GM21619 (cell line): ENCODE measurements at regions not wholly inside any gene's neighbourhood (a gene's known extent, or its start where the extent isn't known, plus 50 kb on each side); places are given as distances from the start of the nearest gene placed in this dataset.
A peak's percentile ranks its signal among the peaks of the same experiment; 100 is the strongest.
"Not testable (repeated sequence)": the region's sequence is repeated elsewhere in the genome, so short reads cannot be mapped to it uniquely, and the experiment has no call there.

Source experiments
- ATAC-seq: cut with Tn5 transposase; IDR thresholded peaks from one replicate; pipeline ENCODE4 v1.9.1; 2021; ENCODE audit not compliant: unreplicated experiment

DNA sequence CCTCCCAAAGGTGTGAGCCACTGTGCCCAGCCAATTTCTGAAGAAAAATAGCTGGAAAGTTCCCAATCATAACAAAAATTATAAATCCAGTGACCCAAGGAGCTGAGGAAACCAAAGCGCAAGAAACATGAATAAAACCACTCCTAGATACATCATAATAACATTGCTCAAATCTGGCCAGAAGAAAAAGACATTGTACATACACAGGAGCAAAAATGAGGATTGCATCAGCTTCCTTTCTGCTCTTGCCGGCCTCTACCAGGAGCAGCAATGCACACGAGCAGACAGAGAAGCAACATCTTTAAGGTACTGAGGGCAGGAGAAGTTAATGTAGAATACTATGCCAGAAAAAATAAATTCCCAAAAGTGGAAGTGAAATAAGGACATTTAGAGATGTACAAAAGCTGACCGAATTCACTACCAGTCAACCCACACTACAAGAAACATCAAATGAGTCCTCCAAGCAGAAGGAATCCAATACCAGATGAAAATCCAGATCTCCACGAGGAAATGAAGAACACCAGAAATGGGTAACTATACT lies 127.0 kb upstream of the NBPF11 start:
- ATAC-seq: not testable (repeated sequence)

DNA sequence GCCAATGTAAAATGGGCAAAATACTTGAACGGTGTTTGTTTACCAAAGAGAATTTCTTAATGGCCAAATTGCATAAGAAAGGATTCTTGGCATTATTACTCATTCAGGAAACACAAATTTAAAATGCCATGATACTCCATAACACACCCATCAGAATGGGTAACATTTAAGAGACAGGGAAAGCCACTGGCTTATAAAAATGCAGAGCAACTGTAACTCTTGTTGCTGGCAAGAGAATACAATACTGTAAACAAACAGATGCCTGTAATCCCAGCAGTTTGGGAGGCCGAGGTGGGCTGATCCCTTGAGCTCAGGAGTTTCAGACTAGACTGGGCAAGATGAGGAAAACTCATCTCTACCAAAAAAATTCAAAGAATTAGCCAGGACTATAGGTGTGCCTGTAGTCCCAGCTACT lies 125.8 kb upstream of the NBPF11 start:
- not testable (repeated sequence) for ATAC-seq

DNA sequence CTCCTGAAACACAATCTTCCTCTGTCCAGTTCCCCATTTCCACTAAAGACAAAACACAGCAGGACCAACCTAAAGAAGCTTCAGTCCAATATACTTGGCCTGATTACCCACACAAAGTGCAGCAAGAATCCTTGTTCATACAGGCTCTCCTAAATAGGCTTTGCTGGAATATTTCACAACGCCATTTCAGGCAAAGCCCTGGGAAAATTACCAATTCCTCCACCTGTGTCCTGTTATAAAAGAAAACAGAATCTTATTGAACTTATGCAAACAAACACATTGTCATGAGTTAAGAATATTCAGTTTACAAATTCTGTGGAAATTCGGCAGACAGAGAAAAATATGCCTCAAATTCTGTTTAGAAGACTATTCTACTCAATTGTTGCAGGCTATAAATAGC lies 115.0 kb upstream of the NBPF11 start:
- ATAC-seq: not testable (repeated sequence)

DNA sequence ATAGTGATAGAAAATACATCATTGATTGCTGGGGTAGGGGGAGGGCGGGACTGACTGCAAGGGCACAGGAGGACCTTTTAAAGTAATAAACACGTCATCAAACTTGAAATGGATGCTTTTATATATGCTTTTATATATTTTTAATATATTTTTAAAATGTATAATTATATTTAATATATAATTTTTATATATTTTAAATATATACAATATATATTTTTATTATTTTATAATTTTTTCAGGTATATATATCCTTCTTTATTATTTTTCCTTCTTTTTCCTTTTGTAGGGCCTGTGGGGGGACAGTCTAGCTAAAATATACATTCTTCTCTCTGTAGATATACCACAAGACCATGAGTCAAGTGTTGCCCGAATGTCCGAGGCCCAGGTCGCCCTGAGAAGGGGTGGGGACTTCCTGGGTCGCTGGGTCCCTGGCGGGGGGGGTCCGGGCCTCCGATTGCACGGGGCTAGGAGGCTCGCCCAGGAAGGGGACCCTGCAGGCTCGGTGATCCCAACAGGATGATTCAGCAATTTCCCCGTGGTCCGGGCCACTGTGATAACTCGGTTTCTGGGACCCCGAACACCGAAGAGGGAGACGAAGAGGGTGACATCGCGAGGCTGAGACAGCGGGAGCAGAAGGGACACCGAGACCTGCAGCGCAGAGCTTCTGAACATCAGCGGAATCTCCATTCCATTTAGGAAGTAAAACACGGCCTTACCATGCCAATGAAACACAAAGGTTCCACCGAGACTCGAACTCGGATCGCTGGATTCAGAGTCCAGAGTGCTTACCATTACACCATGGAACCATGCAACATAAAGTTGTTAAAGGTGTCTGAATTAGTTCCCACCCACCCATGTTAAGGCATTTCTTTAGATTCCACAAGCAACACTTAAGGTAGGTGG lies 112.5 kb upstream of the NBPF11 start:
- ATAC-seq: no peak

DNA sequence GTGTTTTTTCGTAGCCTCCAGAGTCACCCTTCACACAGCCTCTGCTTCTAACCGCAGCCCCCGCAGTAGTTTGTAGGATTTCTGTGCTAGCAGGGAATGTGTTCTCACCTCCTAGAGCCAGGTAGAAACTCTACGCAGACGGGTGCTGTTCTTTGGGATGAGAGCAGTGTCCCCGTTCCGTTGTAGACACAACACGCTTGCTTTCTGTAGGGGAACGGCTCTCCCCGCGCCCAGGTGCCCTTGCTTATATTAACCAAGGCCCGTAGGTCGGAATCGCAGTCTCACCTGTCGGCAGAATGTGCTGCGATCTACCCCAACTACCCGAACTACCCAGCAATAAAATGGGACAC lies 111.8 kb upstream of the NBPF11 start:
- ATAC-seq: peak; percentile 33

DNA sequence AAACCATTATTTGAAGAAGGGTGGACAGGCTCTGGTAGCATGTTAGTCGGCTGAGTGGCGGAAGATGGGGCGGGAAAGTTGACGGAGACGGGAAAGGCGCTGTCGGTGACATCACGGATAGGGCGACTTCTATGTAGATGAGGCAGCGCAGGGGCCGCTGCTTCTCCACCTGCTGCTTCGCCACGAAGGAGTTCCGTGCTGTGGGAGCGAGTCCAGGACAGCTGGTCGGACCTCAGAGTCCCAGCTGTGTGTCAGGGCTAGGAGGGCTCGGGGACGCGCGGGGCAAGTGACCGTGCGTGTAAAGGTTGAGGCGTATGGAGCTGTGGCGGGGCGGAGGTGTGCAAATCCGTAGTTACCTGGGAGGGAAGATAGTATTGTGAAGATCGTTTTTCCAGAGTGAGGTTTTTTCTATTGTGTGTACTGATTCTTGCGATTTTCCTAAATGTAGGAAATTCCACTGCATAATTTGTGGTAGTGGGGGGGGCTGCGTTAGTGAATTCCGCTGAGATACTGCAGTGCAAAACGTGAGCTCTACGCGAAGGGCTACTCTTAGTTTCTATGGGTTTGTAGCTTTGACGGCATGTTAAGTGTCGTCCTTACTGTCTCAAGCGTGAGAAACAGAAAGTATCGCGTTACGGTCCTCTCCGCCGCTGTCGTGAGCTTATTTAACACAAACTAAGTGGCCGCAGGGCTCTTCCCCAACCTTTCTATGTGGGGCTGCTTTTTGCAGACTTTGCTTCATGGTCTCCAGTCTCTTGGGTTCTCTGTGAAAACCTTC lies 111.2 kb upstream of the NBPF11 start:
- ATAC-seq: peak; percentile 79

DNA sequence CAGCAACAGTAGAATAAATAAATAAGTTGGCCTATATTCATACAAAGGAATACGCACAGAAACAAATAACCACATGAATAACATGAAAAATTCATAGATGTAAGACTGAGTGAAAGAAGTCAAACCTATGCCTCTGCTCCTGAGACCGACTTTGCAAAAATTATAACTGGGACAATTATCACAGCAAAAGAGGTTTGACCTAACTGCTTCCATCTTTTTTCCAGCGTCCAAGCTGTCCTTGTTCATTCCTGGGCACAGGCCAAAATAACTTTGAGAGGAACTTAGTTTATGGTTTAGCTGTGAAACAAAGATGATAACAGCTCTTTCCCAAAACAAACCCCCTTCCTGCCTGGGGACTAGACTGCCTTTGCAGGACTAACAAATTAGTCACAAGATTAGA lies 109.6 kb upstream of the NBPF11 start:
- not testable (repeated sequence) for ATAC-seq

DNA sequence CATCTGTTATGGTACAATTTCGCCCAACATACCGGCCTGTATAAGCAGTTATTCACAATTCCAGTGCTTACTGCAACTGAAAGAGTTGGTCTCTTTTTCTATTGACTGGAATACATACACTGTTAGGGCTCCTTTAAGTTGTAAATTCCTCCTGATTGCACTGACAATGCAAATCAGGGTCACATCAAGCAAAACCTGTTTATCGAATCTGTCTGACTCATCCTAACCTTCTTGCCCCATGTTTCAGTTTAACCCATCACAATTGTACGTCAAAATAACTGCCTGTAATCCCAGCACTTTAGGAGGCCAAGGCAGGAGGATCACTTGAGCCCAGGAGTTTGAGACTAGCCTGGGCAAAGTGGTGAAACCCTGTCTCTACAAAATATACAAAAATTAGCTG lies 105.8 kb upstream of the NBPF11 start:
- not testable (repeated sequence) for ATAC-seq

DNA sequence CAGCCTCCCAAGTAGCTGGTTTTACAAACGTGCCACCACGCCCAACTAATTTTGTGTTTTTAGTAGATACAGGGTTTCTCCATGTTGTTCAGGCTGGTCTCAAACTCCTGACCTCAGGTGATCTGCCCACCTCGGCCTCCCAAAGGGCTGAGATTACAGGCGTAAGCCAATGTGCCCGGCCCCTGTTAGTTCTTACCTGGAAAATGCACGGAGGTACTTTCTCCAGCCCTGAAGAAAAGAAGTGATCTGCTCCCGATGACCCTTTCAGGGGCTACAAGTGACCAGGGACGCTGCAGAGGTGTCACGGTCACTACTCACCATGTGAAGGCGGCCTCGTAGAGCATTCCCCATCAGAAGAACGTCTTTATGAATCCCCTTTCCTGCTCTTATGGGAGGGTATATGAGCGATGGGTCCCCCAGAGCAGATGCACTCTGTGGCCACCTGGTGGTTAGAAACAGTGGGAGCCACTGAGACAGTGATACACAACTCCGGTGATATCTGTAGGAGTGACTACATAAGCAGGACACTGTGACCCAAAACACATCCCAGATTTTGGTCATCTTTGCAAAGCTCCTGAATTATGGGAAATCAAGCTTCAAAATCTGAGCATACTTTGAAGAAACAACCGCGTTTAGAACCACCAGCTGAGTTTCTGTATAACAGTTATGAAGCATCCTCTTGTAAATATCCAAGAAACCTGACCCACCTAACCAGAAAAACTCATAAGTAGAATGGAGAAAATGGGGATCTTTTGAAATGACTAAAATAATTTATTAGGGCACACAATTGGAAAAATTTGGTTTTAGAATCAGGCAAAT lies 102.7 kb upstream of the NBPF11 start:
- ATAC-seq: not testable (repeated sequence)

DNA sequence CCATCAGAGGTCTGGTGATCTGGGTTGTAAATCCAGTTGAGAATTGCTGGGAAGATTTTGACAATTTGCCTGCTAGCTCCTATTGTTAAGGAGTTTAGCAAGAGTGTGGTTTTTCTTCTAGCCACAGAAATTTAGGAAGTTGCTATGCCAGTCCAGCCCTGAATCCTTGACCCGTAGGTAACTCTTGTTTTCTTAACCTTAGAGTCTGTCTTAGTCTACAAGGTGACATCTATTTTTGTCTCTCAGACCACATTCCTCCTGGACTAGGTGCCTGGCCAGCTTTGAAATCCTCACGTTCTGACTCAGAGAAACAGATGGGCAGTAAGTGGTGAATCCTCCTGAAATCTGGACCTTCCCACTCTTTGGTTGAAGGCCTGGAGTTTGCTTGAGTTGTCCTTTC lies 101.7 kb upstream of the NBPF11 start:
- not testable (repeated sequence) for ATAC-seq

DNA sequence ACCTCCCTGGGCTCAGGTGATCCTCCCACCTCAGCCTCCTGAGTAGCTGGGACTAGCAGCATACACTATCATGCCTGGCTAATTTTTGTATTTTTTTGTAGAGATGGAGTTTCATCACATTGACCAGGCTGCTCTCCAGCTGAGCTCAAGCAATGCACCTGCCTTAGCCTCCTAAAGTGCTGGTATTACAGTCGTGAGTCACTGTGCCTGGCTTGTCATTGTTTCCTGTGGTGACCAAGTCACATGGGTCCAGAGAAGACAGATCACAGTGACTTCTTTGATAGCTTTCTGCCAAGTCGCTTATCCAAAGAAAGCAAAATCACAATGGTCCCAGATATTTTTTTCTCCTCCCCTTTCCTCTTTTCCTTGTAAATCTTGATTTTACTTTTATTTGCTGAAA lies 96.7 kb upstream of the NBPF11 start:
- not testable (repeated sequence) for ATAC-seq

DNA sequence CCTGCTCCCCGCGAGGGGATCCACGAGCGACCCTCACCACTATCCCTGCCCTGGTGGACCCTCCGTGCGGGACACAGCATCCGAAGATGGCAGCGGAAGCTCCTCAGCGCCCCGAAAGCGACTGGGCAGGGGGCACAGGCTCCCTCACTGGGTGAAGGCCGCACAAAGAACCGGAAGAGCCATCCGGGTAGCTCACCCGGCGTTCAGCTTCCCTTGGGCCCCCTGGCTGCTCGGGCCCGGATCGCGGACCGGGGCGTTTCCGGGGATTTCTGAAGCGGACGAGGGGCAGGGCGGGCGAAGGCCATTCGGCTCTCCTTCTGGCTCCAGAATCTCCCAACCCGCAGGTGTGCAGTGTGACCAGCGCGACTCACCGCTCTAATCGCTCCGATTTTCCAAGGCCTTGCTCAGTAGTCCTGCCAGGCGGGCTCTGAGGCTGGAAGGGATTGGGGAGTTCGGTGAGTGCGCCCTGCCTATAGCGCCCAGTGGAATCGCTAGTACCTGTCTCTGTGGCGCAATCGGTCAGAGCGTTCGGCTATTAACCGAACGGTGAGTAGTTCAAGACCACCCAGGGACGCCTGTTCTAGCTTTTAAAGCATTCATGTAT lies 94.3 kb upstream of the NBPF11 start:
- not testable (repeated sequence) for ATAC-seq

DNA sequence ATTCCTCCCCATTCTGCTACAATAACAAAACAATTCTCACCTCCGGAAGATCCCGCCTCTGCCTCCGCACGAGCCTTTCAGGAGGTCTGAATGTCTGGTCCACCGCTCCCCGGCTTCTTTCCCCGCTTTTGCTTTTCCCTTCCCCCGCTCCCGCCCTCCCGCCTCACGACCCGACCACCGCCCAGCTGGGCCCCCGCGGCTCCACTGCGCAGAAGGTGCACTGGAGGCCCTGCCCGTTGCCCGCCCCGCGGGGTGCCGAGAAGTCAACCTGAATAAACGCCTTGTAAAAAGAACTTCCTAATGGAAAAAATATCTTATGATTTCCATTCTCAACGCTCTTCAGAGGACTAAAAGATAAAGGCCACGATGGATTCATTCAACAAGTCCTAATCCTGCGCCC lies 93.8 kb upstream of the NBPF11 start:
- not testable (repeated sequence) for ATAC-seq

DNA sequence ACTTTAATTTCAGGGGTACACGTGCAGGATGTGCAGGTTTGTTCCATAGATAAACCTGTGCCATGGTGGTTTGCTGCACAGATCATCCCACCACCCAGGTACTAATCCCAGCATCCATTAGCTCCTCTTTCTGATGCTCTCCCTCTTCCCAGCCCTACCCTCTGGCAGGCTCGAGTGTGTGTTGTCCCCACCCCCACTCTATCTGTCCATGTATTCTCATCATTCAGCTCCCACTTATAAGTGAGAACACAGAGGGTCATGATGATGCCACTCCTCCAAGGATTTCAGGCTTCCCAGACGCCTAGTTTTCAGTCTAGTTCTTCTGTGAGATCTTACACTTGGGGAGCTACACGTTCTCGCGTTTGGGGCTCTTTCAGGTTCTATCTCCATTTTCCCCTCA lies 93.4 kb upstream of the NBPF11 start:
- not testable (repeated sequence) for ATAC-seq

DNA sequence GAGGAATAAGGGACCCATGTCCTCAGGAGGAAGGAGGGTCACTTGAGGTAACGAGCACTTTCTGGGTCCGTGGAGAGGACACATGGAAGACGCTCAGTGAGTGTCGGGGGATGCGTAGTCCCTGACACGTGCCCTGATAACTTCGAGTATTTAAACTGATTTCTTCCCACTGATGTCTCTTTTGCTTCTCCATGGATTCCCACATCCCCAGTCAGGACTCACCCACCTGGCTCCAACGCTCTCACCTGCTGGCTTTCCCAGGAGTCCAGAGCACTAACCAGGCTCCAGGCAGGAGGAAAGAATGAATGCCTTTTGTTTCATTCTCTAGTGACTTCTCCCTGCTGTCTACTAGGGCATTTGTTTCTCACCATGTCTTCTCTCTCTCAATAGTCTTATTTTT lies 81.2 kb upstream of the NBPF11 start:
- ATAC-seq: not testable (repeated sequence)

DNA sequence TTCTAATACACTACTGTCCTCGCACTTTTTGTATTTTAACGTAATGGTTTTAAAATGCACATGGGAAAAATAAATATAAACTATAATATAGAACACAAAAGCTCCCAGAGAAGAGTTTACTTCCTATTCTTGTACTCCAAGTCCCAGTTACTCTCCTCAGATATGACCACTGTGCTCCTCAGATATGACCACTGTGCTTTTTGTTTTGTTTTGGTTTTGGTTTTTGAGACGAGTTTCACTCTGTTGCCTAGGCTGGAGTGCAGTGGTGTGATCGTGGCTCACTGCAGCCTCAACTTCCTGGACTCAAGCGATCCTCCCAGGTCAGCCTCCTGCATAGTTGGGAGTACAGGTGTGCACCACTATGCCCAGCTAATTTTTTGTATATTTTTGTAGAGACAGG lies 76.8 kb upstream of the NBPF11 start:
- not testable (repeated sequence) for ATAC-seq

DNA sequence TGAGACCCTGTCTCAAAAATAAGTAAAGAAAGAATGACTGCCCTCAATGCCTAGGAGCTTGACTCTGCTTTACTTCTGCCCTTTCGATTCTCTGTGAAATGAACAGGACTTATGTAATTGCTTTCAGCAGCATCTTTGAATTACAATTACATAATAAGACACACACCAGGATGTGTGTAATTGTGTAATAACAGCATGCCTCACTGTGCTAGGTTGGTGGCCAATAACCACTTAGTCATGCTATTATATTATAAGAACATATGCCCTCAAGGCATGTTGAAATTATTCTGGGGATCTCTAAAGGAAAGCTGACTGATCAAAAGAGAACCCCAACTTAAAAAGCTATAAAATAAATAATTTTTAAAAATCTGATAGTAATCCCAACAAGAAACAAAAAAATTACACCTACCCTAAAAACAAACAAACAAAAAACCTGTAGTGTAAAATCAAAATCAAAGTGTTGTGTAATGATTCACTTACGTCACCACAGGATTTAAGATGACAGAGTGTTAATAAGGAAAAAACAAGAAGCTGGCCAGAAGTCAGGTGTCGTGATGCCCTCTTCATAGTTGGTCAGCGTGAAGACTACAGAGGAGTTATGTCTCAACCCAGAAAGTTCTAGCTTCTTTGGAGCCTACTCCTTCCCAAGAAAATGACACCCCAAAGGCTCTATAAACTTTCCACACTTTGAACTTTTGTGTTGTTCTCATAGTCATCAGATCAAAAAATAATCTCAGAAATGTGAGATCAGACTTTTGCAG lies 70.5 kb upstream of the NBPF11 start:
- ATAC-seq: not testable (repeated sequence)

DNA sequence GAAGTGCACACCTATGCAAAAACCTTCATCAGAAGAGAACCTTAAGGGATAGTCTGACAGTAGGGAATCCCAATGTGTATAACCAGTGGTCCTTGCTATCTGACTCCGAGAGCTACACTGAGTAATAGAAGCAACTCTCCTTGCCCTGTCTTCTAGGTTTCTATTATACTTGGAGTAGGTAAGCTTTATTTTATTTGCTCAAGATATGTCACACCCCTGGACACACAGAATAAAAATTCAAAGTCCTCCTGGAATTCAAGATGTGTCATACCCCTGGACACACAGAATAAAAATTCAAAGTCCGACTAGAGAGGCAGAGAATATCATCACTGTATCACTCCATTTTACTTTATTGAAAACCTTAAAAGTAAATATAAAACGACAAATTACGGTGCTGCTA lies 69.5 kb upstream of the NBPF11 start:
- not testable (repeated sequence) for ATAC-seq

DNA sequence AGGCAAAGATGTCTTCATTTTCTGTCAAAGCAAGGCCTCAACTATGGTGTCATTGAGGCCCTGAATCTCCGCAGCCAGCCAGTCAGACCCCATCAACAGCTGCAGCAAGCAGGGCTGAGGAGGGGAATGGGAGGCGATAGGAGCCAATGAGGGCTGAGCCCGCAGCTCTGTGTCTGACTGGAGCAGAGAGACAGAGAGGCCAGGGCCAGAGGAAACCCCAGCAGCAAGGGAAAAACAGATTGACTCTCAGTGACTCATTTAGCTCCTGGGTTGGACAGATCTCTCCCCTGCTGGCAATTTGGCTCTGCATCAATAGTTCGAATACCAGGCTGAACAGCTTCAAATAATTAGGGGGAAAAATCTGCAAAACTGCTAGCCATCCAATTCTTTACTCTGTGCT lies 67.1 kb upstream of the NBPF11 start:
- not testable (repeated sequence) for ATAC-seq

DNA sequence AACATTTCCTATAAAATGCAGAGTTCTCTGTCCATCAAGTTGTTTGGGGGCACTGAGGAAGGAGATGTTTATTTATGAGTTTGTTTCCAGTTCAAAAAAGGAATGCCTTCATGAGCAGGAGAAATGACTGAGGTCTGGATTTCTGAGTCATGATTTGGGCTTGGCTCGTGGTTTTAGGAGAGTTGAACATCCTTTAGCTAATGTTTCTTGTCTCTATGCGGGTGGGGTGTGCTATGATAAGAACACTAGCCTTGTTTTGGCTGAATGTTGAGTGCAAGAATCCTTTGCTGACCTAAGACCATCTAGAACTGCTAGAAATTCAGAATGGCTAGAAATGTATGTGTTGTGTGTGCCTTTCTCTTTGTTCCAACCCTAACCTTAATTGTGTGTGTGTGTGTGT lies 59.1 kb upstream of the NBPF11 start:
- not testable (repeated sequence) for ATAC-seq
